MM.1S (cell line): ENCODE measurements at regions not wholly inside any gene's neighbourhood (a gene's known extent, or its start where the extent isn't known, plus 50 kb on each side); places are given as distances from the start of the nearest gene placed in this dataset.

Experiments
- CTCF ChIP-seq: fragments of 300-600 bp; sonication (generic); IDR thresholded peaks from 2 replicates; pipeline ENCODE4 v1.5.1; 2016; ENCODE audit warnings: antibody characterized with exemption, low read length, mixed read lengths
- EZH2 ChIP-seq: fragments of 300-600 bp; sonication (generic); optimal IDR thresholded peaks from 2 replicates; pipeline ENCODE3; 2017; ENCODE audit warnings: low read depth, mild to moderate bottlenecking, antibody characterized with exemption, low read length, mixed read lengths

DNA sequence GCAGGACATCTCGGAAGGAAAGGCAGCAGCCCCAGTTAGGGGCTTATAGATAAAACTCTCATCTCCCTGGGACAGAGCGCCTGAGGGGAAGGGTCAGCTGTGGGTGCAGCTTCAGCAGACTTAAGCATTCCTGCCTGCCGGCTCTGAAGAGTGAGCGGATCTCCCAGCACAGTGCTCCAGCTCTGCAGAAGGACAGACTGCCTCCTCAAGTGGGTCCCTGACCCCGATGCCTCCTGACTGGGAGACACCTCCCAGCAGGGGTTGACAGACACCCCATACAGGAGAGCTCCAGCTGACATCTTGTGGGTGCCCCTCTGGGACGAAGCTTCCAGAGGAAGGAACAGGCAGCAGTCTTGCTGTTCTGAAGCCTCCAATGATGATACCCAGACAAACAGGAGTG lies 117.1 kb upstream of the POT1 start:
- TF ChIP-seq CTCF (no peak), EZH2 (no peak)
